HG03342 (cell line): ENCODE measurements at regions not wholly inside any gene's neighbourhood (a gene's known extent, or its start where the extent isn't known, plus 50 kb on each side); places are given as distances from the start of the nearest gene placed in this dataset.
"Not testable (repeated sequence)": the region's sequence is repeated elsewhere in the genome, so short reads cannot be mapped to it uniquely, and the experiment has no call there.

Experiments used
- ATAC-seq: cut with Tn5 transposase; IDR thresholded peaks from one replicate; pipeline ENCODE4 v1.9.1; 2021; ENCODE audit warnings: mild to moderate bottlenecking, moderate library complexity; ENCODE audit not compliant: unreplicated experiment

DNA sequence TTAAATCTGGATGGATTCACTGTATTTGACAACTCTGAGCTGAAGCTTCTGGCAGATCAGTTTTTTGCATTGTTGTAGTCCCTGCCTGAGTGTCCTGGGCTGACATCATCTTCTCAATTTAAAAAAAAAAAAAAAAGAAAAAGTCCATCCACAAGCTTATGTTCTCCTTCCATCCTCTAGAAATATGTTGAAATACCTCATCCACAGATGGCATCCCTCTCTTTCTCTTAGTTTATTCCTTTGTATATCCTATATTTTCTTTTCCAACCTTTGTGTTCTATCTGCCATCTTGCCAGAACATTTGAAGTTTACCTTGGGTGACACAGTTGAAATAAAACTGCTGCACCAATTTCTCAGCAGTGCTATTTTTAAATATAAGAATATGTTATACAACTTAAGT, 184.4 kb upstream of the PKN2 start:
- no peak for ATAC-seq

DNA sequence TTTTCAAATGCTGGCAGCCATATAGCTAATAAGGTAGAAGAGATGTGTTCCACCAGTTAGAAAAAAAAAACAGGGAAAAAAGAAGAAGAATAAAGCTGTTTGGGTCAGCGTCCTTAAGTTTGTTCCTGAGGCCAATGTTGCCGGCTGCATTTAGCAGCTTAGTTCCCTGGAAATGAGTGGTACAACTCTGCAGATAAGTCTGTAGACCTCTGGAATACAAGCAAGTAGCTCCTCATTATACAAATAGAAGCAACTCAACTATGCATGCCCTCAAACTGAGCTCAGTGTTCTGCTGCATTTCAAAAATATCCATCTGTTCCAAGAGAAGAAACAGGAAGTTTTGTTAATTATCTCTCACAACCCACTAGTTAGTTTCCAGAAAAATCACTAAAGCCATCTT, 181.2 kb upstream of the PKN2 start:
- no peak for ATAC-seq

DNA sequence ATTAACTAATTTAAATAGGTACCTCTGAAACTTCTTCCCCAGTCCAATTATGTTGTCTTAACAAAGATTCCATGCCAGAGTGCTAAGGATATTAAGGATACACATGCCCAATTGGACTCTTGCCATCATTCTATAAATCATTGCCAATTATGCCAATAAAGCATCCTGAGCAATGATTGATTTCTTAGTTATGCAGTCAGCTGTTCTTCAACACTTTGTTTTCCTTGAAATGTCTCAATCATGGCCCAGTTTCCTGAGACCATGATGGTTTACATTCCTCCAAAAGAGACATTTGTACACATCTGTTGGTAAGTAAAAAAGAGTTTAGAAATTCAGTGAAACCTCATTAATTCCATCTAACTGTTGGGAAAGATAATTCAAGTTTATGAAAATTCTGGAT, 180.4 kb upstream of the PKN2 start:
- ATAC-seq, result no peak

DNA sequence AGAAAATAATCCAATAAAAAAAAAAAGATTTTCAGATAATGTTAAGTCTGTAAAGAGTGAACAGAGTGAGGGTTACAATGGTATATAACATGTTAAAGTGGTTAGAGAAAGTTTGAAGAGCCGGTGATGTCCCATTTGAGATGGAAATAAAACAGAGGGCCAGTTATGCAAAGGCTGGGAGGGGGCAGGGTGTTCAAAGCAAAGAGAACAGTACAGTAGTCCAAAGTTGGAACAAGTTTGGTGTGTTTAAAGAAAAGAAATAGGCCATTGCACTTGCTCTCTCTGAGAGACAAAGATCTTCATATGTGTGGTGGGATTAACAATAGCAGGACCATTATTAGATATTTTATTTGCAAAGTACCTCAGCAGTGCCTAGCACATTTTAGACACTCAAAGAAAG, 179.5 kb upstream of the PKN2 start:
- no peak for ATAC-seq

DNA sequence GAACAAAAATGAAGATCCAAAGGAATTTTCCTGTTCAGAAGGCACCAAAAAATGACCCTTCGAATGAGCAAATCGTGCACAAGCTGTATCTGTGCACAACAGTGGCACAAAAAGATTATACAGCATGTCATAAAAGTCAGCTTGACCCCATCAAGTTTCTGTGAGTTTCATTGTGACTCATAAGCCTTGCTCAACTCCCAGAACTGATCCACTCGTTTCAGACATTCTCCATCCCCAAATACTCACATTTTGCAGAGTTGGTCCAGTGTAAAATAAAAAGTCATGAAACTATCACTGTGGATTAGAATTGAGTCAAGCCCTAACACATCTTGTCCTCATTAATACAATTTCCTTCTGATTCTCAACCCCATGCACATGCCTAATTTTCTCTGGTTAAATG, 174.7 kb upstream of the PKN2 start:
- ATAC-seq, result no peak

DNA sequence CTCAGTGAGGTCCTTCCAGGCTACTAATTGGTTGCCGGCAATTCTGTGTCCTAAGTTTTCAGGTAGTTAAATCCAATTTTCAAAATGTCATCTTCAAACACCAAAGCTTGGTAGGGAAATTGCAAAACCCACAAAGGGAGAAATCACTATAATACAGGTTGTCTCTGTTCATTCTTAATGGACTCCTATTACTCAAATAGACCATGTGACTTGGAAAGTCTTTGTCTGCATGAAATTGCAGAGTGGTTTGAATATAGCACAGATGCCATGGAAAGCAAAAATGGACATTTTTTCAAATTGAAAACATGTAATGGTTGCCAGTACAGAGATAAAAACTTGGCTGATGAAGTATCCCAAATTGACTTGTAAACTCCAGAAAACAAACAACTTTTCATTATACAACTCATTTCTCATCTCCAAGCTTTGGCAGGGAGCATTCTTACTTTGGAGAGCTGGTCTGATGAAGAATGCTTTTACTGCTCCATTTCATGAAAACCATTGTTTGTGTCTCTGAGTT, 169.5 kb upstream of the PKN2 start:
- ATAC-seq, result no peak

DNA sequence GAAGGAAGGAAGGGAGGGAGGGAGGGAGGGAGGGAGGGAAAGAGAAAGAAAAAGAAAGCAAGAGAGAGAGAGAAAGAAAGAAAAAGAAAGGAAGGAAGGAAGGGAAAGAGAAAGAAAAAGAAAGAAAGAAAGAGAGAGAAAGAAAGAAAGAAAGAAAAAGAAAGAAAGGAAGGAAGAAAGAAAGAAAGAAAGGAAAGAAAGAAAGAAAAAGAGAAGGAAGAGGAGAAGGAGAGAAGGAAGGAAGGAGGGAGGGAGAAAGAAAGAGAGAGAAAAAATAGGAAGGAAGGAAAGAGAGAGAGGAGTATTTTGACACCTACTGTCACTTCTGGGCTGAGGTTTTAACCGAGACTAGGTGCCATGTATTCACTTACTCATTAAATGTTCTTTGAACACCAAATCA, 166.6 kb upstream of the PKN2 start:
- not testable (repeated sequence) for ATAC-seq

DNA sequence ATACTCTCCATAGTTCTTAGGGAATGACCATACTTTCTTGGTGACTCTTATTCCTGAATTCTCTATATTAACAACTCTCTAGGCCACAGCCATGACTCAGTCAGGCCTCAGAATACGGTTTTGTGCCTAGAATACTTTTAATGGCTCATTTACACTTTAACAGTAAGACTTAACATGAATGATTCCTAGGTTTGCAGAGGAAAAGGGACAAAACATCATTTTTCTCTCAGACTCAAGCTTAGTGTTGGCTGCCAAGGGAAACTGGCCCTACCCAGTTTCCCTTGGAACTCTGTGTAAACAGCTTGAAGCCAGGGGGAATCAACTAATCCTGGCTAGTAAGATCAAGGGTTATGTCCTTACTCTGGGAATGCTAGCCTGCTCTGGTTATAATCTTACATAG, 164.9 kb upstream of the PKN2 start:
- ATAC-seq, result no peak

DNA sequence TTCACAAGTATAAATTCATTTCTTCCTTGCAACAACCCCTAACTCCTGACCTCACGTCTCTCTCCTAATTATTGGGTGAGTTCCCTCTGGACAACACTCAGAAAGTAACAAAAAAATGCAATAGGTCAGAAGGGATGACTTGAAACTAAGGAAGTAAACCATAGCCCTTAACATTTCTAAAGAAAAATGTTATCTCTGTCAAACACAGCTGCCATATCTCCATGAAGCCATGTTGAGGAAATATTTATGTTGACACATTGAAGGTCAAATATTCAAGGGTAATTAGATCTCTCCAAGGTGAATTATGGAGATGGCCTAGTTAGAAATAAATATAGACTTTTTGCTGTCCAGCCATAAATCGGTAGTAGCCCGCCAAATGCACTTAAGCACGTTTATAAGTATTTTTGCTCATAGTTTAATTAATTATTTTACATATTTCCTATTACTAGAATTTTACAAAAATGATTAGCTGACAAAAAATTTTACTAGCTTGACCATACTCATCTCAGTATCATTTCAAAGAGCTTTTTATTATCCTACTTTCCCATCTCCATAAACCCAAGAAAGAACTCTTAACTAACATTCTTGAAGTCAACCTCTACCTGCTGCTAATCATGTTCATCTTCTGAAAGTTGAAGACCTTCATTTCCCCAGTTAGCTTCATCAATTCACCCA, 160.1 kb upstream of the PKN2 start:
- no peak for ATAC-seq

DNA sequence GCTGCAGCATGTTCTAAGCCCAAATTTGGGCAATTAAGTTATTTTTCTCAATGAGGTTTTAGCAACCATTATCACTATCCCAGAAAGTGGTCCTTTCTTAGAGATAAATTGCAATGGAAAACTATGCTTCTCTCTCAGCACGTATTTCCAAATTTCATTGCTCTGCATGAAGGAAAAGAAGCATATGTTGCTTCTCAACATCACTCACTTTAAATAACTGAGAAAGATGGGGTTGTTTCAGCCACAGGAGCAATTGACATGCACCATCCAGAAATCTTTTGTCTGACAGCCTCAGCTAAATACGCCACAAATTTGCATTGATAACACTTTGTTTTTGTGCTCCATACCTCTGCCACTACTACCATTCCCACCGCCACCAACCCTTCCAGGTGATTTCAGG, 157.6 kb upstream of the PKN2 start:
- ATAC-seq, result no peak

DNA sequence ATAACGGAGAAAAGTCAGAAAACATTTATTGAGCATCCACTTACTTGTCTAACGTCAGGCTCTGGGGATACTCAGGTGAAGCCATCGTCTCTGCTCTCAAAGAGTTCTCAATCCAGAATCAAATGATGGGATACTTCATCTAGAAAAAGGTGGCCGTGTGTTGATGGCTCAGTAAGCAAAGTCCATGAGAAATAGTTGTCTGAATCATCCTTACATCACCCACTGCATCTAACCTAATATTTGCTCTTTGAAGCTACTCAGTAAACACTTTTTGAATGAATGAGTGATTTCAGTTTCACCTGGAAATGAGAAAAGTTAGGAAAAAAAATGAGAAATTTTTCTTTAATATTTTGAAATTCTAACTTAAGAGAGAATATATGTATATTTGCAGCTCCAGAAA, 155.3 kb upstream of the PKN2 start:
- no peak for ATAC-seq

DNA sequence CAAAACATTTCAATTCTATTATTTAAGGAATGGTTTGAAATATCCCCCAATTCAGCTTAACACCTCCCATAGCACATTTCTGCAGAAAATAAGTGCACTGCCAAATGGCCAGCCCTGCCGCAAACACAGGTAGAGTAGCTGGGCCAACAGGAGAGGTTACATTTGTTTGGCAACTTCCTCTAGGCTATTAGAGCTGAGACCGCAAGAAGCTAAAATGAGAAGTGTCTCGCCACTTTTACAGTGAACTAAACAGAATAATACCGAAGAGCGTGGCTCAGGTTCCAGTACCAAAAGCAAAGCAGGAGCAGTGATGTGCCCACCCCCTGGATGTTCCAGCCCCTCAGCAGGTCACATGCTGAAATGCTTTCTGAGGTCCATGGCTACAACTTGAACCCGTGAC, 154.5 kb upstream of the PKN2 start:
- no peak for ATAC-seq

DNA sequence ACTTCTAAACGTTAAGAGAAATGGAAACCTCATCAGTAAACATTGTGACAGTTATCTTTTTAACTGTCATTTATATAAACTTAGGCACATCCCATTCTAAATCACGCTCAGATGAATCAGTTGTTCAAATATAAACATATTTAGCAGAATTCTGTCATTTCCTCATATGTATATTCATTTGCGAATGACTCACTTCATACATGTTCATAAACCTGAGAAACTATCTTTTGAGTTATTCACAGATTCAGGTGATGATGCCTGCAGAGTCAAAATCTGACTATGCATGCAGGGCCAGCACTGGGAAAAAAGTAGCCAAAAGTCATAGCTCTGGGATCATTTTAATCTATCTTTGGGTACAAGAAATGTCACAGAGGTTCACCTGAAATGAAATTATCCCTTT, 153.8 kb upstream of the PKN2 start:
- ATAC-seq, result no peak

DNA sequence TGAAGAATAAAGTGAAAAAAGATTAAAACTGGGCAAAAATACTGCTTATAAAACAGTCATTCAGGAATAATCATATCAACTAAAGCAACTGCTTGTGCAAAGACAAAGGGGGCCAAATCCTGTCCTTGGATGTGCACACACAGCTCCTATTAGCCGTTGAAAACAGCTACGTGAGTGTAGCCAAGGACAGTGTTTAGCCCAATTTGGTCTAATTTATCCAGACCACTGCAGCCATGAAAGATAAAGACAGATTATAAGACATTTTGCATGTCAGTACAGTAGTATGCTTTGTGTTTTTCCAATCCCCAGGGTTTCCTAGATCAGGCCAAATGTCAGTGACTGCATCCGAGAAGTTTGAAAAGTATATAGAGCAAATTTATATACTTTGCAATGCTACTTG, 146.3 kb upstream of the PKN2 start:
- ATAC-seq, result no peak

DNA sequence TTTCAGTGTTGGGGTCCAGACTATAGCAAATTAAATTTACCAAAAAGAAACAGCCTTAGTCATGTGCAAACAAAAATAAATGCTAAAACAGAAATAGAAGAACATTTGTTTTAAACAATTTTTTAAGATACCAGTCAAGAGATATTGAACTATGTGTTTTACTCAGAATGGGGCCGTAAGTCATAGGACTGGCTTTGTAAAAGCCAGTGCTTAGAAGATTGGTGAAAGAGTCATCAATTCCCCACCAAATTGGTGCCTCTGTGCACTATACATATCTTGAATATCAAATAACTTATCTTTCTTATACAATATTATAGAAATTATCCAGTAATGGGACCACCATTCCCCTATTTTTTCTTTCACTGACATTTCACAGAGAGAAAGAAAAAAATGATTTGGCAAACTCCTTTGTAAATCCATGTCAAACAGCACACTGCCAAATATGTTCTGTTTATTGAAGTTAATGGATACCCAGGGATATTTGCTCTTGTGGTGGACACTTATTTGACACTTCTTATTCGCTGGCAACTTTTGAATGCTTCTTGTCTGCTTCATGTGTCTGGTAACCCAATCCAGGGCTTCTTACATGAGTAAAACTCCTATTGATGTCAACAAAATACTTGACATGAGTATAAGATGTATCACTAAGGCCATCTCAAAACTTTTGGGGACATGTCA, 145.7 kb upstream of the PKN2 start:
- no peak for ATAC-seq

DNA sequence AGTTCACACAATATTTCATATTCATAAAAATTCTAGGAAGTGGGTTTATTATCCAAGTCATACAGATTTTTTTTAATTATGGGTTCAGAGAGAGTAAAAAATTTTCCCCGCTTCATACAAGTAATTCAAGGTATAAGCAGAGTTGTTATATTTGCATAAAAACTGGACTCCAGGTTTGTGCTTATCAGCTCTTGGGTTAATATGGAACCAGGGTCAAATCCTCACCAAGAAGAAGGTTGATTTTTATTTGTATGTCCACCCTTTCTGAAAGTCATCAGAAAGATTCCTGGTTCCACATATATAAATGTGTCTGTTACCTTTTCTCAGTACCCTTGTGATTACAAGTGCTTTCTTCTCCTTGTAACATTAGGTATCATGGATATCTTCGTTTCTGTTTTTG, 143.8 kb upstream of the PKN2 start:
- ATAC-seq, result no peak

DNA sequence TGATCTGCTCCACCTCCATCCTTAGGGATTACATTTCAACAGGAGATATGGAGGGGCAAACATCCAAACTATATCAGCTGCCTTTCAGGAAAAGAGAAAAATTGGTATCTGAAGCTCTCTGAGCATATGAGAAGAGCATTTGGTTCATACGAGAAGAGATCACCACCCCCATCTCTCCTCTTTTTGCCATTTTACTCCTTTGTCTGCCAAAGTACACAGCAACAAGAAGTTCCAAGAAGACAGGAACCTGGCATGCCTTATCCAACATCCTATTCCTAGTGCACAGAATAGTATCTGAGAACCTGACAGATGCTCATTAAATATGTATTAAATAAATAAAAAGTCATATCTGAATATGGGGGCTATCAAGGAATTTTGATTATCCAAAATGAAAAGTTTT, 142.5 kb upstream of the PKN2 start:
- ATAC-seq, result no peak

DNA sequence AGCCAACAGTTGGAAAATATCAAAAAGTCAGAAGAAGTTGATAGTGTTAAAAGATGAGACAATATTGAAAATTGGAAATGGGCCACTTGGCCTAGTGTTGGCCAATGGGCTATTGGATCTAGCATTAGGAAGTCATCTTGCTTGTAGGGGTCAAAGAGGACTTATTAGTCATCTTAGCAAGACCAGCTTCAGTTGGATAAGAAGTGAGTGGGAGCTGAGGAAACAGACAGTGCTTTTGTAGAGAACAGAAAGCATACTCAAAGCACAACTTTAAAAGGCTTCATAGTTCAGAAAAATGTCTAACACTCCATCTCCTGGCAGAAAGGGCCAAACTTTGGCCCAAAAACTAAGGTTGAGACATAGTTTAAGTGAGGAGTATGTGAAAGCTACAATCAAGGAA, 139.9 kb upstream of the PKN2 start:
- no peak for ATAC-seq

DNA sequence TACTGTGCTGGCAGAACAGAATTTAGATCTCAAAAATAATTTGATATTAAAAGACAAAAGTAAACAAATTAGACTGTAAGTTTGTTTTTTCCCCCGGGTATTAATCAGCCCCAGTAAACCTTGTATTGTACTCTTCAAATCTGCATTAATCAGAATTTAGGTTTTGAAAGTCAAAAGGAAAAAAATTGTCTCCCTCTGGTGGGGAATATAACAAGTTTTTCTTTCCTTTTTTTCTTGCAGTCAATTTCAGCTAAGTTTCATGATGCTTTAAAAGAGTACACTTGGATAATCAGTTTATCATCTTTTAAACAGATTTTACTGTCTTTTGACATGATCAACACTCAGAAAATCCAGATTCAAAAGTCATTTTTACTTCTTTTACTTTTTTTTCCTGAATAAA, 134.5 kb upstream of the PKN2 start:
- ATAC-seq, result no peak

DNA sequence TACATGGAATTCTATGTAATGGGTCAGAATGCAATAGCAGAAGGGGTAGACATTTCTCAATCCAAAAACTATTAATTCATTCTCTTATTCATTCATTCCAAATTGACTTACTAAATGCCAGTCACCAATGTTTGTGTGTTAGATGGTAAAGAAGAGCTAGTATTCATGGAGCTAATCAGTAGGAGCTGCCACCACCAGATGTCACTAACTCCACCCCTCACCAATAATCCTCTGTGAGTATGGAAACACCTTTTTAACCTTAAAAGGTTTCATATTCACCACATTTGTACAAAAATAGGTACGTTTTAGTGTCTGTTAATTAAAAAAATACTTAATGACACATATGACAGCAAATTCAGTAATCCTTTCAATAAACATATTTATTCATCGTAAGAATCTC, 131.8 kb upstream of the PKN2 start:
- no peak for ATAC-seq

DNA sequence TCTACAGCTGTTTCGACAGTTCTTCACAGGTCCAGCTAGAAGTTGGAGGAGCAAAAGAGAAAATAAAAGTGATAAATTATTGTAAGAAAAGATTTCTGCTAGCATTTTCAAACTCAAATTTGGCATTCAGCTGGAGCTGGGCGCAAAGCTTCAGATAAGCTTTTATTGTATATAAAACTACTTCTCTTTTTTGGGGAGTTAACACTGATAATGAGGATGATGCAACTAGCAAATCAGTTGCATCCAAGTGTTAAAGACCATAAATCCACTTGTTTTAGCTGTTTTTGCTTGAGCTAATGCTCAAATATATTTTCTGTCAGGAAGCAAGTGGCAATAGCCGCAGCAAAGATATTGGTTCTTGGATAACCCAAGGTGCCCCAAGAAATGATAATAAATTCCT, 127.1 kb upstream of the PKN2 start:
- no peak for ATAC-seq

DNA sequence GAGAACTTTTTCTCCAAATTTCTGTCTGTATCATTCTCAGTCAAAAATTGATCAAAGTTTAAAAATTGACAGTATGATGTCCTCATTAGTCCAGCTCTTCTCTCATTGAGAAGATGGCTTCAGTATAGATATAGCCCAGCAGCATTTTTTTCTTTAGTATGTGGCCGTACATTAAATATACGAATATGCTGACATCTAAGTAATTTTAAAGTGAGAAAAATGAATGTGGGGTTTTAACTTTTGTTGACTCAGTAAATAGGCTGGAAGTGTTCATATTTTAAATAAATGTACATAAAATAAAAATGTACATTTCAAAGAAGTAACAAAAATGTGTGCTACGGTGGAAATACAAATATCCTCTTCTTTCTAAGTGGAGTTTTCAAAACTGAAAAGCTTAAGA, 123.5 kb upstream of the PKN2 start:
- no peak for ATAC-seq

DNA sequence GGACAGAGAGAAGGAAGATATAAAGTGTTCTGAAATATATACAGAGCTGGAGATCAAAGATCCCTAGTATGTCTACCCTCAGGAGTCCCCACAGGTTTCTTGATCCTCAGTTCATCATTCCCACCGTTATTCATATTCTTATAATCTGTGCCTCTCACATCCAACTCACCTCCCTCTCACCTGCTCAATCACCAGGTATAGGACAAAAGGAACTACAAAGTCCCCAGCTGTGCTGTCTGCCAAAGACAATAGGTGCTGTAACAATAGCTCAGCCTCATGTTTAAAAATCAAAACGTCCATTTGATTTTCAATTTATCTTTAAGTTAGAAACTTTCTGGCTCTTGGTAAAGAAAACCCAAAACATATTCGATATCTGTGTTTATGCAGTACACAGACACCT, 121.1 kb upstream of the PKN2 start:
- no peak for ATAC-seq
